HepG2 (cell line): ENCODE measurements at regions not wholly inside any gene's neighbourhood (a gene's known extent, or its start where the extent isn't known, plus 50 kb on each side); places are given as distances from the start of the nearest gene placed in this dataset.

ENCODE experiments used
- ATAC-seq: fragments of 200-7000 bp; cut with Tn5 transposase; 3 replicates; pipeline ENCODE4 v1.9.1; 2020; ENCODE audit warnings: mild to moderate bottlenecking, moderate library complexity
- BruUV-seq: library from RNA; stranded (reverse); fragments of 400-500 nt; replicated peaks from 2 replicates; lab custom pipeline; 2021; lab: Mats Ljungman, UMichigan
- CTCF ChIA-PET: fragments of 300-600 bp; formaldehyde crosslinking; extraction: SDS; loops from one replicate; lab custom pipeline; 2021; ENCODE audit warnings: low total read pairs, inconsistent platforms, low intra/inter-chr PET ratio; lab: Yijun Ruan, JAX
- POLR2A ChIA-PET: fragments of 350-600 bp; sonication (Branson Sonifier 250); formaldehyde crosslinking; loops from one replicate; lab custom pipeline; 2020; ENCODE audit warnings: antibody characterized with exemption, inconsistent platforms; lab: Yijun Ruan, JAX
- DNase-seq: peaks from one replicate; pipeline ENCODE4 v3.0.0-alpha.2; 2015; ENCODE audit warnings: low spot score
- FAIRE-seq: peaks from 3 replicates; lab custom pipeline; 2011; peaks lifted over from hg19 to GRCh38; lab: Jason Lieb, UNC
- H2AFZ ChIP-seq: one replicate; pipeline ENCODE4 v1.6.1; 2011; ENCODE audit warnings: low read length, inconsistent platforms
- H3K27ac ChIP-seq: fragments of 300-600 bp; 3 replicates; pipeline ENCODE4 v1.8.0; 2011; ENCODE audit warnings: mixed run types, mild to moderate bottlenecking, mixed read lengths, low read length, inconsistent platforms; ENCODE audit not compliant: insufficient read depth; ENCODE audit errors: extremely low read length
- H3K27me3 ChIP-seq, 2 experiments: fragments of 200-600 bp in 1 of 2; 2 replicates in 1 of 2; 3 replicates in 1 of 2; pipeline versions ENCODE4 v1.6.0 to v1.8.0; 2011; ENCODE audit warnings: low read length in 2 of 2, mild to moderate bottlenecking in 2 of 2, moderate library complexity in 2 of 2, inconsistent platforms in 1 of 2; ENCODE audit not compliant: insufficient read depth in 2 of 2, control insufficient read depth in 1 of 2
- H3K36me3 ChIP-seq, 2 experiments: fragments of 200-600 bp in 1 of 2; replicated peaks in 1 of 2; 2 replicates in 1 of 2; 3 replicates in 1 of 2; pipeline versions ENCODE4 v1.5.1 to v1.8.0; 2011; ENCODE audit warnings: low read length in 2 of 2, inconsistent platforms in 1 of 2; ENCODE audit not compliant: insufficient read depth in 2 of 2, control insufficient read depth in 1 of 2
- H3K4me1 ChIP-seq: 2 replicates; pipeline ENCODE4 v1.5.1; 2012; ENCODE audit warnings: low read length, inconsistent platforms; ENCODE audit not compliant: insufficient read depth
- H3K4me2 ChIP-seq: 2 replicates; pipeline ENCODE4 v1.6.0; 2011; ENCODE audit warnings: low read depth, low read length, inconsistent platforms
- H3K4me3 ChIP-seq, 3 experiments: fragments of 200-600 bp in 1 of 3; sonication (generic), shearing (Covaris generic) in 1 of 3; replicated peaks in 1 of 3; 2 replicates each; pipeline ENCODE4 v1.5.1; 2011 to 2016; ENCODE audit warnings: low read length in 3 of 3, inconsistent platforms in 2 of 3, low read depth in 2 of 3, mild to moderate bottlenecking in 2 of 3, control low read depth in 1 of 3, mixed read lengths in 1 of 3; ENCODE audit not compliant: insufficient read depth in 1 of 3
- H3K79me2 ChIP-seq: one replicate; pipeline ENCODE4 v1.6.1; 2011; ENCODE audit warnings: low read length, inconsistent platforms; ENCODE audit not compliant: insufficient read depth
- H3K9ac ChIP-seq: 2 replicates; pipeline ENCODE4 v1.6.0; 2011; ENCODE audit warnings: mild to moderate bottlenecking, low read depth, low read length, inconsistent platforms; ENCODE audit not compliant: insufficient read depth
- H3K9me3 ChIP-seq: 2 replicates; pipeline ENCODE4 v1.5.1; 2012; ENCODE audit warnings: mild to moderate bottlenecking, low read length
- H4K20me1 ChIP-seq: 2 replicates; pipeline ENCODE4 v1.6.0; 2011; ENCODE audit warnings: inconsistent platforms, mild to moderate bottlenecking, low read length, moderate library complexity; ENCODE audit not compliant: insufficient read depth
- DRAP1 ChIP-seq: IDR thresholded peaks from 2 replicates; pipeline ENCODE4 v1.6.1; 2016; ENCODE audit warnings: missing genetic modification reagents, missing compliant biosample characterization
- FOSL2 ChIP-seq: sonication (generic); formaldehyde crosslinking; IDR thresholded peaks from 2 replicates; pipeline ENCODE4 v1.4.0; 2020; ENCODE audit warnings: missing genetic modification reagents
- SMAD3 ChIP-seq: sonication (generic); formaldehyde crosslinking; IDR thresholded peaks from 2 replicates; pipeline ENCODE4 v1.4.0; 2020; ENCODE audit warnings: missing genetic modification reagents
- U2AF2 ChIP-seq: fragments of 200-400 bp; formaldehyde crosslinking; IDR thresholded peaks from 2 replicates; pipeline ENCODE4 v1.6.1; 2017; ENCODE audit warnings: low read depth, mild to moderate bottlenecking, low read length
- WGBS: methylation state at CpG from one replicate; pipeline ENCODE4 v1.1.6; 2017; ENCODE audit warnings: low lambda C conversion rate; 5-methylcytosine and 5-hydroxymethylcytosine counted together
- in situ Hi-C: cut with HindIII; loops from 2 replicates; pipeline ENCODE4 v1.10.0; 2017; ENCODE audit warnings: low pct_unique_long_range_greater_than_20kb; ENCODE audit not compliant: extremely low pct_ligation_motif_present
- intact Hi-C: fragments of 100-400 bp; cut with micrococcal nuclease; formaldehyde crosslinking; loops from one replicate; pipeline ENCODE4 v1.10.0; 2022; ENCODE audit not compliant: unreplicated experiment
- TF ChIP-seq, protein P1 (sequence below): sonication (generic); formaldehyde crosslinking; conservative IDR thresholded peaks from 2 replicates; pipeline ENCODE4 v1.8.1; 2023; ENCODE audit warnings: missing genetic modification reagents
- TF ChIP-seq, protein P2 (sequence below): sonication (generic); formaldehyde crosslinking; IDR thresholded peaks from 2 replicates; pipeline ENCODE4 v1.5.1; 2020; ENCODE audit warnings: mild to moderate bottlenecking, missing genetic modification reagents, moderate library complexity

DNA sequence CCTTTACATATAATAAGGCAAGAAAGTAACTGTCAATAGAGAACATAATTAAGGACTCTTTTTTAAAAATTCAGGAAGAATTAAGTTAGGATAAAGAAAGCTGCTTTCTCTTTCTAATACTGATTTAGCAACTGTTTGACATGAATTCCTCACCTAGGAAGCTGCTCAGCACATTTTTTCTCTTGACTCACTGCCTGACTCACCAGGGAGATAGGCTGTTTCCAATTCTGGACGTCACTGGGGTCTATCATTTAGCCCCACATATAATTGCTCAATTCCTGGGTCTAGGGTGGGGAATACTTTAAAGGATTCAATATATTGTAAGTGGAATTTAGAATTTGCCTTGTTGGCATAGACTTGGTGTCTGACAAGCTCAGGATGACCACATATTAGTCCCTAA is 50.8 kb upstream of the UGP2 start:
- no peak for FAIRE-seq
- Histone ChIP-seq H3K79me2 (no peaks in the 10 kb centered on the region), H3K4me1 (no peaks in the 10 kb centered on the region), H3K4me3 (no peak overlapping the region), H3K27ac (no peak overlapping the region), H3K9ac (no peak overlapping the region), H4K20me1 (no peaks in the 10 kb centered on the region), H3K9me3 (no peaks in the 10 kb centered on the region), H3K27me3 (no peaks in the 10 kb centered on the region), H3K36me3 (no peaks in the 10 kb centered on the region)
- intact Hi-C loops, result no loop called here
- POLR2A ChIA-PET, result no interaction called here
- no TSS peak for BruUV-seq
- in situ Hi-C loops, result no loop called here
- ATAC-seq, result no peak; the same call in 2 of the 3 replicates
- no peak for DNase-seq
- TF ChIP-seq FOSL2 (CRISPR knock-in tag), result peak; percentile 45; the same call in 1 of the 2 replicates
- TF ChIP-seq, protein P1, sequence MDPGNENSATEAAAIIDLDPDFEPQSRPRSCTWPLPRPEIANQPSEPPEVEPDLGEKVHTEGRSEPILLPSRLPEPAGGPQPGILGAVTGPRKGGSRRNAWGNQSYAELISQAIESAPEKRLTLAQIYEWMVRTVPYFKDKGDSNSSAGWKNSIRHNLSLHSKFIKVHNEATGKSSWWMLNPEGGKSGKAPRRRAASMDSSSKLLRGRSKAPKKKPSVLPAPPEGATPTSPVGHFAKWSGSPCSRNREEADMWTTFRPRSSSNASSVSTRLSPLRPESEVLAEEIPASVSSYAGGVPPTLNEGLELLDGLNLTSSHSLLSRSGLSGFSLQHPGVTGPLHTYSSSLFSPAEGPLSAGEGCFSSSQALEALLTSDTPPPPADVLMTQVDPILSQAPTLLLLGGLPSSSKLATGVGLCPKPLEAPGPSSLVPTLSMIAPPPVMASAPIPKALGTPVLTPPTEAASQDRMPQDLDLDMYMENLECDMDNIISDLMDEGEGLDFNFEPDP (CRISPR knock-in tag), result no peak
- TF ChIP-seq, all 625 proteins: peak for 1
- 14% methylated on average over 1 of the region's 1 CpG for WGBS
- Histone ChIP-seq H3K4me2 (no peak overlapping the region), H2AFZ (no peak overlapping the region)
- CTCF ChIA-PET, result no interaction called here

DNA sequence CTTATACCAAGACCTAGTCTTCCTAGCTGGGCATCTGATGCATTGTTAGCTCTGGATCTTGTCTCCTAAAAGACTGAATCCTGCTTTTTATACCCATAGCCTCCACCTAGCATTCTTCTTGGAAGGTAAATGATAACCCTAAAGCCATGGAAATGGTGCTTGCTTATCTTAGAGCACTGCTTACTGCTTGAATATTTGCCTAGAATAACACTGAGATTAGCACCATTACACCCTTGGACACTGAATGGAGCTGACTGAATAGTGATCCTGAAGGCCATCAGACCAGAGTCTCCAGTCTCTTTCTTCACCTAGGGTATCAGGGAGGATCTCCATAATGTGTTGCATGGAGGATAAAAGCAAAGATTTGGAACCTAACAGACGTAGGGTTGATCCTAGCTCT is 50.3 kb upstream of the UGP2 start:
- WGBS, result 48% methylated on average over 1 of the region's 1 CpG
- Histone ChIP-seq H3K4me3 (no peak overlapping the region), H4K20me1 (no peaks in the 10 kb centered on the region), H3K4me2 (no peak overlapping the region), H3K27me3 (no peaks in the 10 kb centered on the region), H3K36me3 (no peaks in the 10 kb centered on the region), H3K4me1 (no peaks in the 10 kb centered on the region), H3K27ac (no peak overlapping the region)
- no peak for FAIRE-seq
- POLR2A ChIA-PET, result no interaction called here
- no TSS peak for BruUV-seq
- TF ChIP-seq DRAP1 (no peak), SMAD3 (CRISPR knock-in tag) (no peak), U2AF2 (no peak)
- TF ChIP-seq, protein P2, sequence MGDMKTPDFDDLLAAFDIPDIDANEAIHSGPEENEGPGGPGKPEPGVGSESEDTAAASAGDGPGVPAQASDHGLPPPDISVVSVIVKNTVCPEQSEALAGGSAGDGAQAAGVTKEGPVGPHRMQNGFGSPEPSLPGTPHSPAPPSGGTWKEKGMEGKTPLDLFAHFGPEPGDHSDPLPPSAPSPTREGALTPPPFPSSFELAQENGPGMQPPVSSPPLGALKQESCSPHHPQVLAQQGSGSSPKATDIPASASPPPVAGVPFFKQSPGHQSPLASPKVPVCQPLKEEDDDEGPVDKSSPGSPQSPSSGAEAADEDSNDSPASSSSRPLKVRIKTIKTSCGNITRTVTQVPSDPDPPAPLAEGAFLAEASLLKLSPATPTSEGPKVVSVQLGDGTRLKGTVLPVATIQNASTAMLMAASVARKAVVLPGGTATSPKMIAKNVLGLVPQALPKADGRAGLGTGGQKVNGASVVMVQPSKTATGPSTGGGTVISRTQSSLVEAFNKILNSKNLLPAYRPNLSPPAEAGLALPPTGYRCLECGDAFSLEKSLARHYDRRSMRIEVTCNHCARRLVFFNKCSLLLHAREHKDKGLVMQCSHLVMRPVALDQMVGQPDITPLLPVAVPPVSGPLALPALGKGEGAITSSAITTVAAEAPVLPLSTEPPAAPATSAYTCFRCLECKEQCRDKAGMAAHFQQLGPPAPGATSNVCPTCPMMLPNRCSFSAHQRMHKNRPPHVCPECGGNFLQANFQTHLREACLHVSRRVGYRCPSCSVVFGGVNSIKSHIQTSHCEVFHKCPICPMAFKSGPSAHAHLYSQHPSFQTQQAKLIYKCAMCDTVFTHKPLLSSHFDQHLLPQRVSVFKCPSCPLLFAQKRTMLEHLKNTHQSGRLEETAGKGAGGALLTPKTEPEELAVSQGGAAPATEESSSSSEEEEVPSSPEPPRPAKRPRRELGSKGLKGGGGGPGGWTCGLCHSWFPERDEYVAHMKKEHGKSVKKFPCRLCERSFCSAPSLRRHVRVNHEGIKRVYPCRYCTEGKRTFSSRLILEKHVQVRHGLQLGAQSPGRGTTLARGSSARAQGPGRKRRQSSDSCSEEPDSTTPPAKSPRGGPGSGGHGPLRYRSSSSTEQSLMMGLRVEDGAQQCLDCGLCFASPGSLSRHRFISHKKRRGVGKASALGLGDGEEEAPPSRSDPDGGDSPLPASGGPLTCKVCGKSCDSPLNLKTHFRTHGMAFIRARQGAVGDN (CRISPR knock-in tag), result no peak
- TF ChIP-seq, all 625 proteins: peak for 0
- intact Hi-C loops, result no loop called here
- H2AFZ ChIP-seq, result no peak overlapping the region
- H3K9ac ChIP-seq, result no peak overlapping the region
- H3K9me3 ChIP-seq, result no peaks in the 10 kb centered on the region
- ATAC-seq (no peak), DNase-seq (no peak)
- no peaks in the 10 kb centered on the region for H3K79me2 ChIP-seq
- CTCF ChIA-PET, result no interaction called here
- in situ Hi-C loops, result no loop called here
